ENCODE measurements at regions not wholly inside any gene's neighbourhood (a gene's known extent, or its start where the extent isn't known, plus 50 kb on each side); places are given as distances from the start of the nearest gene placed in this dataset.

DNA sequence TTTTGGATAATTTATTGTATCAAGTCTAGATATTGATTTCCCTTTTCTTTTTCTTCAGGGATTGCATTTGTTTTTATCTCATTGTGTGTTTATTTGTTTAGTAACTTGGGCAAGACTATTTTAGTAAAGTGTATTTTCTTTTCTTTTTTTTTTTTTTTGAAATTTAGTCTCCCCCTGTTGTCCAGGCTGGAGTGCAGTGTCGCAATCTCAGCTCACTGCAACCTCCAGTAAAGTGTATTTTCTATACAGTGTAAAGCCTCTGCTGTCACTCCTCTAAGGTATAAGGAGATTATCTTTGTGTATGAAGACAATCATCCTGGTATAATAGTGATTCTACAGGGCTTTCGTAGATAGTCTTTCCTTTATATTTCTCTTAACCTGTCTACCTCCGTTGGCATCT is 2546.0 kb downstream of the PCDH9 start (continued):
- no peak for TF ChIP-seq EZH2 (IDR thresholded peaks at IDR 0.05)
- no peak for TF ChIP-seq ELF1 (IDR thresholded peaks at IDR 0.05; ENCODE audit: borderline replicate concordance, low read depth)
- no peak for TF ChIP-seq FOSL1 (IDR thresholded peaks at IDR 0.05; ENCODE audit: low read depth)
- no peak for TF ChIP-seq MAX (IDR thresholded peaks at IDR 0.05)
- TF ChIP-seq SP1 (IDR thresholded peaks at IDR 0.05; ENCODE audit: low read depth) = no peak

DNA sequence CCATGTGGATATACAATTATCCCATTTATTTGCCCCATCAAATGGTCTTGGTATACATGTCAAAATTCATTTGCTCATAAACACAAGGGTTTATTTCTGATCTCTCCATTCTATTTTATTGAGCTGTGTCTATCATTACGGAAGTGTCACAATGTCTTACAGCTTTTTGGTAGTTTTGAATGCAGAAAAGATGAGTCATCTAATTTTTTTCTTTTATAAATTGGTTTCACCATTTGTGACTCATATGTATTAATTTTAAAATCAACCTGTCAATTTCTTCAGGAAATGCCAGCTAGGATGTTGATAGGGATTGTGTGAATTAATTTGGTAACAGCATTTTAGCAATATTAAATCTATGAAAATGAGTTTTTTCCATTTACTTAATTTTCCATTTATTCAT is 2549.4 kb downstream of the PCDH9 start:
- H3K4me2 ChIP-seq (ENCODE audit: low read length) = no peak overlapping the region
- POLR2A ChIA-PET = no interaction called here

More for the DNA sequence above, 2549.4 kb downstream of the PCDH9 start:
- H3K36me3 ChIP-seq (ENCODE audit: control insufficient read depth in 1 of 2, insufficient read depth in 2 of 2, low read length in 2 of 2) = no peaks in the 10 kb centered on the region
- DNase-seq (ENCODE audit: low read depth, low spot score) = no peak
- H3K79me2 ChIP-seq (ENCODE audit: insufficient read depth, low read length) = no peaks in the 10 kb centered on the region
- TF ChIP-seq, protein P1, sequence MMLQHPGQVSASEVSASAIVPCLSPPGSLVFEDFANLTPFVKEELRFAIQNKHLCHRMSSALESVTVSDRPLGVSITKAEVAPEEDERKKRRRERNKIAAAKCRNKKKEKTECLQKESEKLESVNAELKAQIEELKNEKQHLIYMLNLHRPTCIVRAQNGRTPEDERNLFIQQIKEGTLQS (IDR thresholded peaks at IDR 0.05) = no peak
- TF ChIP-seq EZH2 (IDR thresholded peaks at IDR 0.05) = no peak
- TF ChIP-seq SIN3A (IDR thresholded peaks at IDR 0.05; ENCODE audit: low read depth) = no peak
- TF ChIP-seq, protein P2, sequence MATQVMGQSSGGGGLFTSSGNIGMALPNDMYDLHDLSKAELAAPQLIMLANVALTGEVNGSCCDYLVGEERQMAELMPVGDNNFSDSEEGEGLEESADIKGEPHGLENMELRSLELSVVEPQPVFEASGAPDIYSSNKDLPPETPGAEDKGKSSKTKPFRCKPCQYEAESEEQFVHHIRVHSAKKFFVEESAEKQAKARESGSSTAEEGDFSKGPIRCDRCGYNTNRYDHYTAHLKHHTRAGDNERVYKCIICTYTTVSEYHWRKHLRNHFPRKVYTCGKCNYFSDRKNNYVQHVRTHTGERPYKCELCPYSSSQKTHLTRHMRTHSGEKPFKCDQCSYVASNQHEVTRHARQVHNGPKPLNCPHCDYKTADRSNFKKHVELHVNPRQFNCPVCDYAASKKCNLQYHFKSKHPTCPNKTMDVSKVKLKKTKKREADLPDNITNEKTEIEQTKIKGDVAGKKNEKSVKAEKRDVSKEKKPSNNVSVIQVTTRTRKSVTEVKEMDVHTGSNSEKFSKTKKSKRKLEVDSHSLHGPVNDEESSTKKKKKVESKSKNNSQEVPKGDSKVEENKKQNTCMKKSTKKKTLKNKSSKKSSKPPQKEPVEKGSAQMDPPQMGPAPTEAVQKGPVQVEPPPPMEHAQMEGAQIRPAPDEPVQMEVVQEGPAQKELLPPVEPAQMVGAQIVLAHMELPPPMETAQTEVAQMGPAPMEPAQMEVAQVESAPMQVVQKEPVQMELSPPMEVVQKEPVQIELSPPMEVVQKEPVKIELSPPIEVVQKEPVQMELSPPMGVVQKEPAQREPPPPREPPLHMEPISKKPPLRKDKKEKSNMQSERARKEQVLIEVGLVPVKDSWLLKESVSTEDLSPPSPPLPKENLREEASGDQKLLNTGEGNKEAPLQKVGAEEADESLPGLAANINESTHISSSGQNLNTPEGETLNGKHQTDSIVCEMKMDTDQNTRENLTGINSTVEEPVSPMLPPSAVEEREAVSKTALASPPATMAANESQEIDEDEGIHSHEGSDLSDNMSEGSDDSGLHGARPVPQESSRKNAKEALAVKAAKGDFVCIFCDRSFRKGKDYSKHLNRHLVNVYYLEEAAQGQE (IDR thresholded peaks at IDR 0.05; ENCODE audit: low read depth) = no peak
- TF ChIP-seq POLR2AphosphoS5 (IDR thresholded peaks at IDR 0.05; ENCODE audit: low read depth, low read length) = no peak
- TF ChIP-seq ELF1 (IDR thresholded peaks at IDR 0.05; ENCODE audit: borderline replicate concordance, low read depth) = no peak
- TF ChIP-seq RAD21 (IDR thresholded peaks at IDR 0.05; ENCODE audit: low read depth) = no peak
- no peak for TF ChIP-seq YY1 (IDR thresholded peaks at IDR 0.05; ENCODE audit: extremely low read depth, insufficient replicate concordance, low read depth, low read length)
- TF ChIP-seq, protein P3, sequence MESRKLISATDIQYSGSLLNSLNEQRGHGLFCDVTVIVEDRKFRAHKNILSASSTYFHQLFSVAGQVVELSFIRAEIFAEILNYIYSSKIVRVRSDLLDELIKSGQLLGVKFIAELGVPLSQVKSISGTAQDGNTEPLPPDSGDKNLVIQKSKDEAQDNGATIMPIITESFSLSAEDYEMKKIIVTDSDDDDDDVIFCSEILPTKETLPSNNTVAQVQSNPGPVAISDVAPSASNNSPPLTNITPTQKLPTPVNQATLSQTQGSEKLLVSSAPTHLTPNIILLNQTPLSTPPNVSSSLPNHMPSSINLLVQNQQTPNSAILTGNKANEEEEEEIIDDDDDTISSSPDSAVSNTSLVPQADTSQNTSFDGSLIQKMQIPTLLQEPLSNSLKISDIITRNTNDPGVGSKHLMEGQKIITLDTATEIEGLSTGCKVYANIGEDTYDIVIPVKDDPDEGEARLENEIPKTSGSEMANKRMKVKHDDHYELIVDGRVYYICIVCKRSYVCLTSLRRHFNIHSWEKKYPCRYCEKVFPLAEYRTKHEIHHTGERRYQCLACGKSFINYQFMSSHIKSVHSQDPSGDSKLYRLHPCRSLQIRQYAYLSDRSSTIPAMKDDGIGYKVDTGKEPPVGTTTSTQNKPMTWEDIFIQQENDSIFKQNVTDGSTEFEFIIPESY (IDR thresholded peaks at IDR 0.05; ENCODE audit: extremely low read depth, insufficient replicate concordance, low read length) = no peak
- TF ChIP-seq SP1 (IDR thresholded peaks at IDR 0.05; ENCODE audit: low read depth) = no peak
- TF ChIP-seq MAX (IDR thresholded peaks at IDR 0.05) = no peak
- TF ChIP-seq EZH2phosphoT487 (IDR thresholded peaks at IDR 0.05; ENCODE audit: borderline replicate concordance) = no peak
- no peak for TF ChIP-seq CEBPB (IDR thresholded peaks at IDR 0.05; ENCODE audit: low read depth)
- TF ChIP-seq EGR1 (IDR thresholded peaks at IDR 0.05; ENCODE audit: low read depth) = no peak
- TF ChIP-seq POLR2A (IDR thresholded peaks at IDR 0.05; ENCODE audit: borderline replicate concordance, extremely low read depth, insufficient read depth, insufficient read length) = no peak
- no peak for TF ChIP-seq FOSL1 (IDR thresholded peaks at IDR 0.05; ENCODE audit: low read depth)
- no peak for TF ChIP-seq TCF7L2 (IDR thresholded peaks at IDR 0.05; ENCODE audit: borderline replicate concordance, extremely low read depth, insufficient read depth, insufficient read length)
- TF ChIP-seq JUND (IDR thresholded peaks at IDR 0.05) = no peak
- no peak overlapping the region for H3K9ac ChIP-seq (ENCODE audit: low read length)
- ChIA-PET RAD21 (ENCODE audit: low non-redundant PET in 1 of 2, low total read pairs in 2 of 2, uncharacterized antibody in 2 of 2, unreplicated experiment in 2 of 2) (no interaction called here), CTCF (no interaction called here)
- no peaks in the 10 kb centered on the region for H3K4me1 ChIP-seq (ENCODE audit: control insufficient read depth in 1 of 2, insufficient read depth in 2 of 2, low read length in 2 of 2)
- ATAC-seq = no peak
- no peaks in the 10 kb centered on the region for H3K9me2 ChIP-seq (ENCODE audit: insufficient read depth)
- BruUV-seq (replicated peaks) = no TSS peak
- H4K20me1 ChIP-seq (ENCODE audit: insufficient read depth) = no peaks in the 10 kb centered on the region
- intact Hi-C loops (cut with micrococcal nuclease) = no loop called here
- no peak overlapping the region for H3K4me3 ChIP-seq (replicated peaks in 1 of 2; ENCODE audit: low read depth in 1 of 2, low read length in 2 of 2)
- no peak overlapping the region for H2AFZ ChIP-seq (ENCODE audit: low read depth, low read length, poor library complexity, severe bottlenecking)
- no peak overlapping the region for H3K27ac ChIP-seq (ENCODE audit: low read depth, low read length)
- H3K9me3 ChIP-seq (ENCODE audit: control insufficient read depth in 1 of 2, insufficient read depth in 1 of 2, low read depth in 1 of 2, low read length in 2 of 2) = no peaks in the 10 kb centered on the region
- no peaks in the 10 kb centered on the region for H3K27me3 ChIP-seq (ENCODE audit: insufficient read depth, low read length)

All from HCT116 (cell line).